Iris pigment epithelial cell (primary cell): ENCODE measurements at regions not wholly inside any gene's neighbourhood (a gene's known extent, or its start where the extent isn't known, plus 50 kb on each side); places are given as distances from the start of the nearest gene placed in this dataset.
"Not testable (repeated sequence)": the region's sequence is repeated elsewhere in the genome, so short reads cannot be mapped to it uniquely, and the experiment has no call there.

Experiments used
- DNase-seq: peaks from one replicate; pipeline ENCODE4 v3.0.0-alpha.2; 2011; ENCODE audit warnings: low read depth

- DNase-seq: no peak
These were observed 1244.3 kb downstream of the RAPGEF2 start for GRCh38 chr4:160347197-160347596.

- no peak for DNase-seq
These were observed 1248.1 kb downstream of the RAPGEF2 start for GRCh38 chr4:160350944-160351343.

GRCh38 chr4:160352637-160353036, 1249.8 kb downstream of the RAPGEF2 start:
- DNase-seq: no peak

- no peak for DNase-seq
These were observed 1250.7 kb downstream of the RAPGEF2 start for GRCh38 chr4:160353548-160353947.

DNA sequence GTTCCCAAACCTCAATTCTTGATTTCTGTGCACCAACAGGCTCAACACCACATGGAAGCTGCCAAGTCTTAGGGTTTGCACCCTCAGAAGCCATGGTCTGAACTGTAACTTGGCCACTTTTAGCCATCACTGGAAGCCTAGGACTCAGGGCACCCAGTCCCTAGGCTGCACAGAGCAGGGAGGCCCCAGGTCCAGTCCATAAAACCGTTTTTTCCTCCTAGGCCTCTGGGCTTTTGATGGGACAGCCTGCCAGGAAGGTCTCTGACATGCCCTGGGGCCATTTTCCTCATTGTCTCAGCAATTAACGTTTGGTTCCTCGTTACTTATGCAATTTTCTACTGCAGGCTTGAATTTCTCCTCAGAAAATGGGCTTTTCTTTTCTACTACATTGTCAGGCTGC, 1259.6 kb downstream of the RAPGEF2 start:
- no peak for DNase-seq

DNA sequence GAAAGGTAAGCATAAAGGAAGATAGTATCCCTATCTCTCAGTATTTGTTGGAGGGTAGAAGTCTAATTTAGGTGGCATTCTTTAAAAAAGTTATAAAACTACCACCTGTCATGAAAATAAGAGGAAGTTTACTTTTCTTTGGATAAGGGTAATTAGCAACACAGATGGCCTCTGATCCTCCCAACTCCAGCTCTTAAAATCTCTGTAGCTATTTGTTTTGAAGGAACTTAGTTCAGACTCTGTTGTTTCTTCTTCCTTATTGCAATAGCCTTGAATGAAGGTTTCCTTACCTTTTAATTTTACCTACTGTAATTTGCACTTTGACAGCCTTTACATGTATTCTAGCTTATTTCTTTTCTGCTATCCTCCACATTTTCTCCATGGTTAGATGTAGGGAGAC, 1261.3 kb downstream of the RAPGEF2 start:
- no peak for DNase-seq

DNA sequence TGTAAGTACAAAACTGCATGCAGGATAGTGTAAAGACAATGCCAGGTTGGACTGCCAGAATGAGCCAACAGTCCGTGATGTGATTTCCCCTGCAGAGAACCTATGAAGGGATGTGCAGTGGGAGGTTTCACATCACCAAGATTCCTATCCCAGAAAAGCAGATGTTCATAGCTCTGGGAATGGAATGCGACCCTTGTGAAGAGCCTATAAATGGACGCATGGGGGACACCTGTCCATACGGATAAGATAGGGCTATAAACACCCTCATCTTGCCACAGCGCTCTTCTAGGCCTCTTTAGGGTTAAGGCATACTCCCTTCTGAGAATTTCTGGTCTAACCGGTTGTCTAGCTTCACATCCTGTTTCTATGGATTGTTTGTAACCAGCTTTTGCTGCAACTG, 1261.8 kb downstream of the RAPGEF2 start:
- not testable (repeated sequence) for DNase-seq

GRCh38 chr4:160365383-160365782, 1262.5 kb downstream of the RAPGEF2 start:
- not testable (repeated sequence) for DNase-seq

DNA sequence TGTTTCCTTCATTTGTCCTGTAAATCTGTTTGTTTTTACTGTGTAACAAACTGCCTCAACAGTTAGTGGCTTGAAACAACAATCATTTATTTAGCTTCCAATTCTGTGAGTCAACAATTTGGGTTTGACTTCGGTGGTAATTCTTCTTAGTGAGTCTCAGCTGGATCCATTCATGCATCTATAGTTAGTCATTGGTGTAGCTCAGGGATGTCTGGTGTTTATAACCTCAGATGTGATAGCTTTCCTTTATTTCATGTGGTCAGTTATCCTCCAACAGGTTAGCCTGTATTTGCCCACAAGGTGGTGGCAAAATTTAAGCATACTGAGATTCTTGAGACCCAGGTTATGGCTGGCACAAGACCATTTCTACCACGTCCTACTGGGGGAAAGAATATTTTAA, 1267.2 kb downstream of the RAPGEF2 start:
- peak; percentile 31 for DNase-seq

GRCh38 chr4:160371446-160371845, 1268.6 kb downstream of the RAPGEF2 start:
- DNase-seq: no peak

DNA sequence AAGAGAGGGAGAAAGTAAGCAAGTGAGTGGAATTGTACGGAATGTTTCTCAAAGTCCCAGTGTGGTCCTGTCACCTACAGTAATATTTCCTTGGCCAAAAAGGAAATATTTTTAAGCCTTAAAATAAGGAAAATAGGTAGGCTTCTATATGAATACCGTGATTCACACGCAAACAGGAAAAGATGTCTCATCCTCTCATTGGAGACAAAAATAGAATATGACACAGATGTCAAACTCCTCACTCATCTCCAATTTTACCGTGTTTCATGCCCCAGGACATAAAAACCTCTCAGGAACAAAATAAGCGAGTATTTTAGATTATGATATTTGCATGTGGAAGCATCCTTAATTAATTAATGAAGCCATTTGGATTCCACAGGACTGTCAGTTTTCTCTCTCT, 1269.5 kb downstream of the RAPGEF2 start:
- no peak for DNase-seq

- DNase-seq: no peak
These were observed 1271.0 kb downstream of the RAPGEF2 start for GRCh38 chr4:160373911-160374310.

DNA sequence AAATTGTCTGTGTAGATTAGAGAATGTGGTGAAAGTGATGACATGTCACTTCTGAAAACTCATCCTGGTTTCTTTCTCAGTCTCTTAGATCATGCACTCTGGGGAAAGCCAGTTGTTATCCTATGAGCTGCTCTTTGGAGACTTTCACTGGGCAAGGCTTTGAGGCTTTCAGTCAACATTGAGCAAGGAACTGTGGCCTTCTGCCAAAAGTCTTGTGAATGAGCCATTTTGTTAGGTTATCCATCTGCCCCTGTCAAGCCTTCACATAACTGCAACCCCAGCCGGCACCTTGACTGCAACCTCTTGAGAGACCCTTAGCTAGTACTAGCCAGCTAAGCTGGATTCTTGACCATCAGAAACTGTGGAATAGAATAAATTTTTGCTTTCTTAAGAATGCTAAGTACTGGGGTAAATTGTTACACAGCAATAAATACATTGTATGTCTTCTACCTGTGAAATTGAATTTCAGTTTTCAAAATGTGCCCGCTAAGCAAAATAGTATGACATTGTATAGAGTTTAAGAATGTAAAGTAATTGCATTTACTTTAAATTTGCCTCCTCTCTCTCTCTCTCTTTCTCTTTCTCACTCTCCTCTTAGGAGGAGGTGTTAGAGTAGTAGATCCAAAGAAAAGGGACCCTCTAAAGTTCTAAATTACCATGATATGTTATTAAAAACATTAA, 1273.0 kb downstream of the RAPGEF2 start:
- no peak for DNase-seq

- no peak for DNase-seq
These were observed 1284.0 kb downstream of the RAPGEF2 start for GRCh38 chr4:160386846-160387245.

GRCh38 chr4:160399826-160400225, 1296.9 kb downstream of the RAPGEF2 start:
- DNase-seq: no peak

GRCh38 chr4:160403081-160403480, 1300.2 kb downstream of the RAPGEF2 start:
- DNase-seq: no peak

- no peak for DNase-seq
These were observed 1303.5 kb downstream of the RAPGEF2 start for GRCh38 chr4:160406263-160406825.

GRCh38 chr4:160414496-160414895, 1311.6 kb downstream of the RAPGEF2 start:
- no peak for DNase-seq

- peak; percentile 17 for DNase-seq
These were observed 1321.1 kb downstream of the RAPGEF2 start for GRCh38 chr4:160423879-160424451.

- DNase-seq: no peak
These were observed 1323.4 kb downstream of the RAPGEF2 start for GRCh38 chr4:160426233-160426632.

DNA sequence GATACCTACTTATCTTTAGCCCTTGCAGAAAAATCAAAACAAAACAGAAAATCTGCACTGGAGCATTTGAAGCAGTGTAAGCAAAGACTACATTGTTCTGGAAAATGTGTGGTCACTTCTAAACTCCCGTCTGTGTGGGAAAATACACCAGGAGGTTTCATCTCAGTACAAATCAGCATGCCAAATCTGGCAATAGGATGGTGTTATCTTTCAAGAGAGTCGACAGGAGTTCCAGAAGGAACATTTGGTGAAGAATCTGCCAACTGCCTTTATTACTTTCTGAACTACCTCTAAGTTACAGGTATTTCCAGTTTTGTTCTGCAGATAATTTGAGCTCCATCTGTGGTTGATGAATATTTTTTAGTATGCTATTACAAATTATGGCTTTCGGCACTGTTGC, 1348.0 kb downstream of the RAPGEF2 start:
- no peak for DNase-seq

GRCh38 chr4:160481696-160482690, 1379.1 kb downstream of the RAPGEF2 start:
- DNase-seq: not testable (repeated sequence)
